ELF-1 (cell line): ENCODE measurements at regions not wholly inside any gene's neighbourhood (a gene's known extent, or its start where the extent isn't known, plus 50 kb on each side); places are given as distances from the start of the nearest gene placed in this dataset.

Source experiments
- DNase-seq: peaks from one replicate; pipeline ENCODE4 v3.0.0-alpha.2; 2016; ENCODE audit warnings: low read depth, low spot score

DNA sequence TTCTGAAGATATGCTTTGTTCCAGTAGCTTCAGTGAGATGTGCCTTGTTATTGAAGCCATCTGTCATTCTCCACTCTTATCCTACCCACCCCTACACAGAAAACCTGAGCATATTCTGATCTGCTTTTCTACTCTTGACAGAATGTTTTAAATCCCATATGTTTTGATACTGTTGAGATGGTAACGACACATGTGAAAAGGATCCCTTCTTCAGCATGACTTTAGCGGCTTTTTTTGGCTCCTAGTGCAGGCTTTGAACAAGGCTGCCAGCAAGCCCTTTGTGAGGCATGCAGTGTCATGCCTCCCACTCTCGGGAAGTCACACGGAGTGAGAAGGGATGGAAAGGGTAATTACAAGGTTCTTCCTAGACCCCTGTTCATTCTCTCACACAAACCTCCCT is 228.8 kb upstream of the RGS6 start:
- no peak for DNase-seq

DNA sequence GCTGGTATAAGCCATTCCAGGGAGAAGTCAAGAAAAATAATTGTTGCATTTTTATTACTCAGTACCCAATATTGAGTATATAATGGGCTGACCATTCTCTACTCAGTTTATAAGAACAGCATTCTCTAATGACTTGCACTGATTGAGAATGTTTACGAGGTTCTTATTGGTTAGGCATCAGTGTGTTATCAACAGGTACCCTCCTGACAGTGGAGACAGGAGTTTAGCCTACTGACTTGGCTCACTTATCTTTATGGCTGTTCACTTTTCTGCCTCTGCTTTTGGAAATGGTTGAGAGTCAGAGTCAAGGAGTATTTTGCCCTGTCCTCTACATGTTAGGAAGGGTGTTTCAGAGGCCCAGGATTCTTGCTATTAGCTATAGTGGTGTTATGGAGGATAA is 228.0 kb upstream of the RGS6 start:
- DNase-seq: no peak

- DNase-seq: no peak
Measured at GRCh38 chr14:71705460-71705859, 226.8 kb upstream of the RGS6 start.

GRCh38 chr14:71709076-71709475 is 223.2 kb upstream of the RGS6 start:
- DNase-seq: no peak

GRCh38 chr14:71709987-71710386 is 222.2 kb upstream of the RGS6 start:
- no peak for DNase-seq

DNA sequence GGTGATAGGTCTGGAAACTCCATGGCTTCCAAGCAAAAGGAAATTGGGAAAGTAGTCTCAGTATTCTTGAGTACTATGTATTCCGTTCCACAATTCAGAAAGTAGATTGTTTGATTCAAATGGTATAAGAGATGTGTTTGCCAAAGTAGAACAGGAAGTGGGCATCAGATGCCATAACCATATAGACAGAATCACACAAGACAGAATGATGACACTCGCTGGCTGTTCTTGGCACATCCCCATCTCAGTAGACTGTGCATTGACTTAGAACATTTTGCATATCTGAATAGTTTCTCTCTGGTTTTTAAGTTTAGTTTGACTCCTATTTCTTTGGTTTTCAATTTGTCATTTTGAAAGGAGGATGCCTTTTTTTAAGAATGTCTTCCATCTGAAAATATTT is 221.1 kb upstream of the RGS6 start:
- no peak for DNase-seq

DNA sequence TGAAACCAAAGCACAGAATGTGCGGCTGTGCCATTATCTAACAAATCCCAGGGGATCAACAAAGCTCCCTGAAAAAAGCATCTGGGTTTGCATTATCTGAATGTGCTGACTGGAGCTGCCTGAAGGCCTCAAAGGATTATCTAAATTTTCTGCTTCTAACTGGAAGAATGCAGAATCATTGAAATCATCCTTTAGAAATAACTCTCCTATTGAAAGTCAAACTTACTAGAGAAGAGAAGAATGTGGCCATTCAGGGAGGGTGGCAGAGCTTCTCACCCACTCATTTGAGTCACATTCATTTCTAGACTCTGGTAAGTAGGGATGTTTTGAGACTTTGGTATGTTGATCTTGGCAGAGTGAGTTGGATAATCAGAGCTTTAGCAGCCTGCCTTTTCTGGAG is 220.6 kb upstream of the RGS6 start:
- DNase-seq: peak; percentile 30

- DNase-seq: no peak
Measured at GRCh38 chr14:71712478-71712877, 219.8 kb upstream of the RGS6 start.

DNA sequence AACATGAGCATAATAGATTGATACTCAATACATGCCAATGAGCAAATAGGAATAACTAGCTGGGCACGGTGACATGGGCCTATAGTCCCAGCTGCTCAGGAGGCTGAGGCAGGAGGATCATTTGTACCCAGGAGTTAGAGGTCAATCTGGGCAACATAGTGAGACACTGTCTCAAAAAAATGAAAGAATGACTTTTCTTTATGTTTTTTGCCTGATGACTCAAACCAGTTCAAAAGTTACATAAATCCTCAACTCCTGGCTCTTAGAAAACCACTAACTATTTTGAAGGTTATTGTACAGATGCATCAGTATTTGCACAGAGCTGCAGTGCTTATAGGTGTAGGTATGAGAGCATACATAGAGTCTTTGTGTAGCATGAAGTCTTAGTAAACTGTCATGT is 219.2 kb upstream of the RGS6 start:
- DNase-seq: no peak

GRCh38 chr14:71713451-71713850 is 218.8 kb upstream of the RGS6 start:
- no peak for DNase-seq

GRCh38 chr14:71714225-71714624 is 218.0 kb upstream of the RGS6 start:
- no peak for DNase-seq

- no peak for DNase-seq
Measured at GRCh38 chr14:71716041-71716772, 216.0 kb upstream of the RGS6 start.

DNA sequence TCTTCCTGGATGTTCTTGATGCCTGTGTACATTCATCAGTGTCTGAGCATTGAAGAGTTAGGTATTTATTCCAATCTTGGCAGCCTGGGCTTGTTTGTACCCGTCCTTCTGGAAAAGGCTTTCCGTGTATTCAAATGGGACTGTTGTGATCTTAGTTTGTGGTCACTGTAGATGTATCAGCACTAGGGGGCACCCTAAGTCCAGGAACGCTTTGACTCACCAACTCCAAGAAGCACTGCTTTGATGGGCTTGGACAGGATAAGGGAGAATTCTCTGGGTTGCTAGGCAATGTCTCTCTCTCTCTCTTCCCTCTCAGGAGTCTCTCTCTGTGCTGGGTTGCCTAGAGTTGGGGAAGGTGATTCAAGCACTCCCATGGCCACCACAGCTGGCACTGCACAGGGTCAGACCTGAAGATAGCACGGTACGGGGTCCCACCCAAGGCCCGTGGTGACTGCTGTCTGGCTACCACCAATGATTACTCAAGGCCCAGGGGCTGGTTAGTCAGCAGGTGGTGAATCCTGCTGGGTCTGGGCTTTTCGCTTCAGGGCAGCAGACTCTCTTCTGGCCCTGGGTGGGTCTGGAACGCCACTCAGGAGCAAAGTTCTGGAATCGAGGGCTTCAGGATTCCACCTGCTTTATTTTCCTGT is 211.1 kb upstream of the RGS6 start:
- peak; percentile 87 for DNase-seq

- peak; percentile 31 for DNase-seq
Measured at GRCh38 chr14:71721791-71722190, 210.4 kb upstream of the RGS6 start.

DNA sequence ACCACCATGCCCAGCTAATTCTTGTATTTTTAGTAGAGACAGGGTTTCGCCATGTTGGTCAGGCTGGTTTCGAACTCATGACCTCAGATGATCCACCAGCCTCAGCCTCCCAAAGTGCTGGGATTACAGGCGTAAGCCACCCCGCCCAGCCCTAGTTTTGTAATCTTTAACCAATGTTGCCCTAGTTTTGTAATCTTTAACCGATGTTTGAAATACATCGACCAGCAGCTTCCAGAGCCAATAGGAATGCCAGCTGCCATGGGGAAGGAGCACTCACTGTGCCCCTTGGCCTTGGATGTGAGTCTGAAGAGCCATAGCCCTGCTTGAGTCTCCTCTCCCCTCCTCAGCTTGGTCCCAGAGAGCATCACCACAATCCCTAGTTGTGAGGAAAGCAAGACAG is 209.3 kb upstream of the RGS6 start:
- DNase-seq: no peak

GRCh38 chr14:71725922-71726579 is 206.2 kb upstream of the RGS6 start:
- DNase-seq: no peak

GRCh38 chr14:71726580-71727021 is 205.6 kb upstream of the RGS6 start:
- DNase-seq: no peak

DNA sequence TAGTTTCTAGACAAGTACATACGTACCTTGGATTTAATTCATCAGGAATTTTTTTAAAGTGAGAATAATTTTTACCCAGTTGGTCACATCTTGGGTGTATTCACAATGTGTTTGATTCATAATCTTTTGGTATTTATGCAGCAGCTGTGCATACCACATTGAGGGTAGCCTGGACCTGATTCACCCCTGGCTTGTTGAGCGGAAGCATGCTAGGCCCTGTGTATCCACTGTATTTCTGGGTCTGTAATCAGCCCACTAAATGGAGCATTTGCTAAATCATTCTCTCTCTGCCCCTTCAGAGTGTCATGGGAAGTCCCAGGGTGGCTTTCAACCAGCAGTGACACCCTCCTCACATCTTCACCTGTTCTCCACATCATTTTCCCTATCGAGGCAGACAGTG is 203.8 kb upstream of the RGS6 start:
- DNase-seq: no peak

GRCh38 chr14:71729596-71729995 is 202.6 kb upstream of the RGS6 start:
- DNase-seq: no peak

DNA sequence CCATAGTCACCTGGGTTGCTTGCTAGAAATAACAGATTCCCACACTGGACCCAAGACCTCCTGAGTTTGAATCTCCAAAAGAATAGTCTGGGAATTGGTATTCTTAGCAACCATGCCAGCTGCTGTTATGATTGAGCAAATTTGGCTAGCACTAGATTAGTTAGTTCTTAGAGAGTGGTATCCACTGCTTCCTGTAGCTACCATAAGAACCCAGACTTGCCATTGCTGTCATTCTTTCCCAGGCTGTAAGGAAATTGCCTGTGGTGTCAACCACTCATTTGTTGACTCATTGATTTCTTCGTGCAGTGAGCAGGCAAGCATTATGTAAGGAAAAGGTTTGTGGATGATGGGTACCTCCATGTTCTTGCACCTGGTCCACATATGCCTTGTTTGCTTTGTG is 201.8 kb upstream of the RGS6 start:
- DNase-seq: no peak

DNA sequence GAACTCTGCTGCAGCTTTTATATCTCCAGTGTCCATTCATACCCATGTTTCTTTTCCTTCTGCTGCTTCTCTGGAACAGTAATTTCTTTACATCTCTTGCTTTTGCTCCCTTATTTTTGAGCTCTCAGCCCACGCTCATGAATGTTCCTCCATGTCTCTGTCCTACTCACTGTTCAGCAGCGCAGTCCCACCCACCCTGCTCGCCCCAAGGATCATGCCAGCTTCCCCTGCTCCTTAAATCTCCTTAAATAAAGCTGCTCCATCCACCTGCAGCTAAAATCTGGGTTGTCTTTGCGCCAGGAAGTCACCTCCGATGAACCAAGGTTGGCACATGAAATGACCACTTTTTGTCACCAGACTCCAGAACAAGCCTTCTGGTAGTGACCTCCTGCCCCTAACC is 201.1 kb upstream of the RGS6 start:
- DNase-seq: no peak

DNA sequence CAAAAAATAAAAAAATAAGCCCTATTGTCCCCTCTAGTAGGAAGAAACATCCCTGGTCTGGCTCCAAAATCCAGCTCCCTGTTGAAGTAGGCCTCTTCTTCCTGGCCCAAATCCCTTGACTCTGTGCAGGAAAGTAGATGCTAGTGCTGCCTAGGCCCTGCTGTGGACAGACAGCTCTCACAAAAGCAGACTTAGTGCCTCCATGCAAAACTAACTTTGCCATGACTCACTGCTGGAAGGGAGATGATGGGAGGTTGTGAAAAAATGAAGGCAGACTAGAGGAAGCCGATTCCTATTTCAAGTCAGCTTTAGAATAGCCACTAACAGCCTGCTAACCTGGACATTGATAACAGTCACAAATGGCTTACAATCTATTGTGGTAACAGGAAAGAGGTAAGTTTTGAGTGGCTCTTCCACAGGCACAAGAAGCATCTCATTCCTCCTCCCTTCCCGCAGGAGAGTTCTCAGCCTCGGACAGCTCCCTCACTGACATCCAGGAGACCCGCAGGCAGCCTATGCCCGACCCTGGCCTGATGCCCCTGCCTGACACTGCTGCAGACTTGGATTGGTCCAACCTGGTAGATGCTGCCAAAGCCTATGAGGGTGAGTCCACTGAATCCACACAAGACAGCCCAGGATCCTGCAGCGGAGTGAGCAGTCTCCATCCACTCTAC is 198.9 kb upstream of the RGS6 start:
- no peak for DNase-seq
